CD4-positive, alpha-beta T cell treated with Interleukin-1 beta for 1 hour (primary cell): ENCODE measurements at regions not wholly inside any gene's neighbourhood (a gene's known extent, or its start where the extent isn't known, plus 50 kb on each side); places are given as distances from the start of the nearest gene placed in this dataset.

ENCODE experiments used
- DNase-seq, 2 donors: peaks; one replicate each; pipeline ENCODE4 v3.0.0-alpha.2; 2020 to 2022

- DNase-seq, result no peak
Observed at GRCh38 chr2:16023506-16024360, 83.4 kb downstream of the MYCN start.

GRCh38 chr2:16022548-16023240 lies 82.3 kb downstream of the MYCN start:
- no peak for DNase-seq

- DNase-seq, result no peak
Observed at GRCh38 chr2:16021611-16022363, 81.4 kb downstream of the MYCN start.

GRCh38 chr2:16020389-16021008 lies 80.1 kb downstream of the MYCN start:
- DNase-seq, result no peak

GRCh38 chr2:16019617-16020351 lies 79.4 kb downstream of the MYCN start:
- DNase-seq, result no peak

GRCh38 chr2:16019060-16019480 lies 78.7 kb downstream of the MYCN start:
- DNase-seq, result no peak

- DNase-seq, result no peak
Observed at GRCh38 chr2:16018277-16019059, 78.1 kb downstream of the MYCN start.

- DNase-seq, result no peak
Observed at GRCh38 chr2:16016282-16016681, 75.9 kb downstream of the MYCN start.

GRCh38 chr2:16015903-16016265 lies 75.5 kb downstream of the MYCN start:
- no peak for DNase-seq

GRCh38 chr2:16015210-16015902 lies 75.0 kb downstream of the MYCN start:
- no peak for DNase-seq

GRCh38 chr2:16014802-16015201 lies 74.5 kb downstream of the MYCN start:
- DNase-seq, result no peak

GRCh38 chr2:16014041-16014787 lies 73.9 kb downstream of the MYCN start:
- DNase-seq, result no peak

GRCh38 chr2:16013359-16013911 lies 73.1 kb downstream of the MYCN start:
- DNase-seq, result no peak

- no peak for DNase-seq
Observed at GRCh38 chr2:16012626-16013358, 72.4 kb downstream of the MYCN start.

GRCh38 chr2:16012029-16012596 lies 71.8 kb downstream of the MYCN start:
- no peak for DNase-seq

- DNase-seq, result no peak
Observed at GRCh38 chr2:16011621-16011960, 71.2 kb downstream of the MYCN start.

GRCh38 chr2:16010951-16011620 lies 70.7 kb downstream of the MYCN start:
- DNase-seq, result no peak

- DNase-seq, result no peak
Observed at GRCh38 chr2:16010011-16010410, 69.7 kb downstream of the MYCN start.
